ENCODE measurements at regions not wholly inside any gene's neighbourhood (a gene's known extent, or its start where the extent isn't known, plus 50 kb on each side); places are given as distances from the start of the nearest gene placed in this dataset.

DNA sequence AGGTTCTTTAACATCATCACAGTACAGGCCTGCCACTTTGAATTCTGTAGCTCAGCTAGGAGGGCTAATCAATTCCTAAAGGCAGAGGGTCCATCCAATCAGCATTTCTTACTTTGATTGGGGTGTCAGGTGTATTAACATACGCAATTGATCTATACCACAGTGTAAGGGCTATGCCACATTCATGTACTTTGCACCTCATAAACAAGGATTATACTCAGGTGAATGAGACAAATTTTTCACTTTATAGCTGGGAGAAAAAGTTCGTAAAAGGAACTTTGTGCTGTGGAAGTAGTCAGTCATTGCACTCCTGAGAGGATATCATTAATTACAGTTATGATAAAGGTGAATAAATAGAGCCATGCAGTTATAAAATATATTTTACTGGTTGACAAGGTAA lies 119.9 kb upstream of the AHR start:
- no peak for ATAC-seq (ENCODE audit: low FRiP score in 2 of 2)
- Histone ChIP-seq H3K9me3 (no peaks in the 10 kb centered on the region), H3K4me1 (no peaks in the 10 kb centered on the region), H3K36me3 (no peaks in the 10 kb centered on the region), H3K4me3 (no peak overlapping the region), H3K27ac (no peak overlapping the region), H3K27me3 (no peaks in the 10 kb centered on the region)
- WGBS, 2 donors, result 98% methylated on average over 2 of the region's 2 CpGs
- DNase-seq, result no peak
- TF ChIP-seq POLR2A (IDR thresholded peaks at IDR 0.05) (no peak), EP300 (IDR thresholded peaks at IDR 0.05) (no peak), POLR2AphosphoS5 (IDR thresholded peaks at IDR 0.05) (no peak), CTCF (IDR thresholded peaks at IDR 0.05) (no peak)

DNA sequence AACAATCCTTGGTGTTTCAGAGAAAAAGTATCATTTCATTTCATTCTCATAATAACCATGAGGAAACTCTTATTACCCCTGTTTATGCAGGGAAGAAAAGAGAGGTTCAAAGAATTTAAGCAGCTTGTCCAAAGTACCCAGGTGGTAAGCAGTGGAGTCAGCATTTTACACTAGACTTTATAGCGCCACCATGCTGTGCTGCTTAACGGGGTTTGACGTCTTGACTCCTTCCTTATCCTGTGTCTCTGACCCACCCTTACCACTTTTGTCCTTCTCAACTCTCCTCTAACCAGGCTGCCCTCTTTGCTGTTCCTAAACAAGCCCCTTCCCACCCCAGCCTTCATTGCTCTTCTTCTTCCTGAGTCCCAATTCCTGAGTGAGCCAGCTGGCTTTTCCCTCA lies 117.0 kb upstream of the AHR start:
- 91 to 92% methylated on average over 3 of the region's 3 CpGs for WGBS, 2 donors
- H3K4me1 ChIP-seq, result peaks cover 0 to 17% (median 10%) of the 10 kb centered on the region in 4 donors
- no peak for ATAC-seq (ENCODE audit: low FRiP score in 2 of 2)

DNA sequence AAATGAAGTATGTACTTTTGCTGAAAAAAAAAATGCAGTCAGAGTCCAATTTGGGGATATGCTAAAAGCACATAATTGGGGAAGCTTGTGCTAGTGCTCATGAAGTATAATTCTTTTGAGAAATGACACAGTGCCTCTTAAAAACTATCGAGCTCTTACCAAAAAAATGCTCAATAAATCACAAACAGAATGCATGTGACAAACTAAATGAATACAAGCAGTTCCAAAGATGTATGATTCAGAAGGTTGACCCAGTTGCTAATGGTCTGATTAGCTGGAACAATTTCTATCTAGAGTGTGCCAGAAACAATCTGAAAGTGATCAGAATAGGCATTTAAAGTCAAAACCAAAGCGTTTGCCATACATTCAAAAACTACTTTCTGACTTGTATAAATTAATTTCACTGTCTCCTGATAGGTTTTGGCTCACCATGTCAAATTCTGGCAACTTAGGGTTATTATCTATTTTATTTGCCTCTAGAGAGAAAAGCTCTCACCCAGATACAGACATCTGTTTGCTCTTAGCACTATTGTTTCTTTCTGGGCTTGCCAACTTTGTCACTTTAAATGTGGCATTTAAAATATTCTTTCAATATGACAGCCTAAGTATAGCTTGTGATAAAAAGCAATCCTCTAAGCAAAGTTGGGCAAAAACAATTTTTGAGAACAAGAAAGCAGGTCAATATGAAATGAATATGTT lies 114.7 kb upstream of the AHR start:
- TF ChIP-seq EP300 (IDR thresholded peaks at IDR 0.05) (no peak), CTCF (IDR thresholded peaks at IDR 0.05) (no peak), POLR2AphosphoS5 (IDR thresholded peaks at IDR 0.05) (no peak), POLR2A (IDR thresholded peaks at IDR 0.05) (no peak)
- WGBS, 2 donors, result 59 to 66% methylated on average over 2 of the region's 2 CpGs
- DNase-seq (no peak), ATAC-seq (ENCODE audit: low FRiP score in 2 of 2) (peak in 1 of 2 donors; percentile 67)
- Histone ChIP-seq H3K36me3 (no peaks in the 10 kb centered on the region), H3K9me3 (no peaks in the 10 kb centered on the region), H3K27me3 (no peaks in the 10 kb centered on the region), H3K4me1 (peaks cover 0 to 17% (median 10%) of the 10 kb centered on the region in 4 donors), H3K27ac (no peak overlapping the region), H3K4me3 (no peak overlapping the region)

More for the DNA sequence above, 117.0 kb upstream of the AHR start:
- DNase-seq, result no peak
- TF ChIP-seq CTCF (IDR thresholded peaks at IDR 0.05) (no peak), POLR2A (IDR thresholded peaks at IDR 0.05) (no peak), POLR2AphosphoS5 (IDR thresholded peaks at IDR 0.05) (no peak), EP300 (IDR thresholded peaks at IDR 0.05) (no peak)
- Histone ChIP-seq H3K27ac (no peak overlapping the region), H3K27me3 (no peaks in the 10 kb centered on the region), H3K9me3 (no peaks in the 10 kb centered on the region), H3K4me3 (no peak overlapping the region), H3K36me3 (no peaks in the 10 kb centered on the region)

GRCh38 chr7:17184805-17185689 lies 113.4 kb upstream of the AHR start:
- ATAC-seq (ENCODE audit: low FRiP score in 2 of 2), result peak in 1 of 2 donors; percentile 6
- DNase-seq, result no peak

More at GRCh38 chr7:17184805-17185689, 113.4 kb upstream of the AHR start:
- TF ChIP-seq EP300 (IDR thresholded peaks at IDR 0.05), result no peak
- no peak for TF ChIP-seq CTCF (IDR thresholded peaks at IDR 0.05)
- TF ChIP-seq POLR2AphosphoS5 (IDR thresholded peaks at IDR 0.05), result no peak
- Histone ChIP-seq H3K9me3 (no peaks in the 10 kb centered on the region), H3K36me3 (no peaks in the 10 kb centered on the region), H3K27me3 (no peaks in the 10 kb centered on the region), H3K27ac (no peak overlapping the region), H3K4me3 (no peak overlapping the region), H3K4me1 (peaks cover 0 to 17% (median 10%) of the 10 kb centered on the region in 4 donors)
- 52 to 69% methylated on average over 4 of the region's 4 CpGs for WGBS, 2 donors
